Hepatocyte (in vitro differentiated cells): ENCODE measurements at regions not wholly inside any gene's neighbourhood (a gene's known extent, or its start where the extent isn't known, plus 50 kb on each side); places are given as distances from the start of the nearest gene placed in this dataset.

Experiments used
- DNase-seq: peaks from one replicate; pipeline ENCODE4 v3.0.0-alpha.2; 2016; ENCODE audit warnings: low spot score
- H2AFZ ChIP-seq: fragments of 200-600 bp; sonication (generic); 2 replicates; pipeline ENCODE4 v1.6.0; 2016; ENCODE audit warnings: antibody characterized with exemption, mild to moderate bottlenecking
- H3K27ac ChIP-seq: fragments of 200-600 bp; sonication (generic); 2 replicates; pipeline ENCODE4 v1.5.1; 2016; ENCODE audit warnings: mild to moderate bottlenecking
- H3K27me3 ChIP-seq: fragments of 200-600 bp; sonication (generic); 2 replicates; pipeline ENCODE4 v1.6.1; 2016
- H3K36me3 ChIP-seq: fragments of 200-600 bp; sonication (generic); replicated peaks from 2 replicates; pipeline ENCODE4 v1.5.1; 2016; ENCODE audit warnings: low read depth; ENCODE audit not compliant: insufficient read depth
- H3K4me1 ChIP-seq: fragments of 200-600 bp; sonication (generic); 2 replicates; pipeline ENCODE4 v1.5.1; 2016; ENCODE audit warnings: mild to moderate bottlenecking, moderate library complexity; ENCODE audit not compliant: insufficient read depth
- H3K4me2 ChIP-seq: fragments of 200-600 bp; sonication (generic); 2 replicates; pipeline ENCODE4 v1.6.0; 2016
- H3K4me3 ChIP-seq: fragments of 200-600 bp; sonication (generic); 2 replicates; pipeline ENCODE4 v1.5.1; 2016; ENCODE audit warnings: mild to moderate bottlenecking
- H3K79me2 ChIP-seq: fragments of 200-600 bp; sonication (generic); 2 replicates; pipeline ENCODE4 v1.6.0; 2017; ENCODE audit warnings: mild to moderate bottlenecking
- H3K9me2 ChIP-seq: fragments of 200-600 bp; sonication (generic); replicated peaks from 2 replicates; pipeline ENCODE4 v1.6.0; 2017; ENCODE audit warnings: mild to moderate bottlenecking; ENCODE audit not compliant: insufficient read depth
- H3K9me3 ChIP-seq: fragments of 200-600 bp; sonication (generic); 2 replicates; pipeline ENCODE4 v1.5.1; 2016; ENCODE audit warnings: low read depth, mild to moderate bottlenecking
- H4K20me1 ChIP-seq: fragments of 200-600 bp; sonication (generic); 2 replicates; pipeline ENCODE4 v1.6.0; 2016; ENCODE audit warnings: mild to moderate bottlenecking; ENCODE audit not compliant: insufficient read depth, poor library complexity, severe bottlenecking
- CTCF ChIP-seq: fragments of 200-600 bp; sonication (generic); IDR thresholded peaks from 2 replicates; pipeline ENCODE4 v1.5.1; 2016; ENCODE audit warnings: antibody characterized with exemption, mild to moderate bottlenecking; ENCODE audit not compliant: poor library complexity
- EZH2 ChIP-seq: fragments of 200-600 bp; sonication (generic); IDR thresholded peaks from 2 replicates; pipeline ENCODE4 v1.6.1; 2016; ENCODE audit warnings: antibody characterized with exemption, mild to moderate bottlenecking, borderline replicate concordance
- EZH2phosphoT487 ChIP-seq: fragments of 200-600 bp; sonication (generic); IDR thresholded peaks from one replicate; pipeline ENCODE4 v1.6.1; 2018; ENCODE audit warnings: antibody characterized with exemption, mild to moderate bottlenecking, low read depth, moderate library complexity; ENCODE audit not compliant: unreplicated experiment, severe bottlenecking
- WGBS: methylation state at CpG from one replicate; pipeline ENCODE4 v1.1.6; 2016; ENCODE audit warnings: low lambda C conversion rate; ENCODE audit errors: missing lambda C conversion rate; 5-methylcytosine and 5-hydroxymethylcytosine counted together

DNA sequence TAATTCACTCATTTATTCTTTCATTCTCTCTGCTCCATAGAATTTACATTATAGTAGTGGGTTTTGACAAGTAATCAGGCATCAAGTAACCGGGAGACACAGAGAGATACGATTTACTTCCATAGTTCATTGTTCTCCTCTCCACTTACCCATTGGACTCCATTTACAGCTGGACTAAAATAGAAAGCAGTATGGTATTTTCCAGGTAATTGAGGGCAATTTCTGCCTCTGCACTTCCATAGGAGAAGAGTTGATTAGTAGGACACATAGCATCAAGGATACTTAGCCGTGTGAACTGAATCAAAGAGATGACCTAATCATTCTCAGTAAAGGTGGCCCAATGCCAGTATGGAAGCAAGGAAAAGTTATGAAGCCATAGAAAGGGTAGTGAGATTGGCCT lies 244.4 kb downstream of the COX7C start:
- no peak for DNase-seq
- peaks cover 3% of the 10 kb centered on the region for H3K4me1 ChIP-seq
- no peaks in the 10 kb centered on the region for H3K9me3 ChIP-seq
- no peak overlapping the region for H2AFZ ChIP-seq
- no peaks in the 10 kb centered on the region for H3K36me3 ChIP-seq
- H3K4me3 ChIP-seq, result no peak overlapping the region
- no peaks in the 10 kb centered on the region for H4K20me1 ChIP-seq
- WGBS, result 94% methylated on average over 3 of the region's 3 CpGs
- no peaks in the 10 kb centered on the region for H3K27me3 ChIP-seq
- no peak for TF ChIP-seq EZH2
- no peak for TF ChIP-seq CTCF
- no peak for TF ChIP-seq EZH2phosphoT487
- H3K27ac ChIP-seq, result no peak overlapping the region
- H3K9me2 ChIP-seq, result no peaks in the 10 kb centered on the region
- no peak overlapping the region for H3K4me2 ChIP-seq
- no peaks in the 10 kb centered on the region for H3K79me2 ChIP-seq

- H3K27me3 ChIP-seq, result no peaks in the 10 kb centered on the region
- 54% methylated on average over 4 of the region's 4 CpGs for WGBS
Observed at GRCh38 chr5:86864051-86864450, 246.3 kb downstream of the COX7C start.

GRCh38 chr5:86865256-86865785 lies 247.6 kb downstream of the COX7C start:
- Histone ChIP-seq H3K4me1 (peaks cover 3% of the 10 kb centered on the region), H3K4me2 (no peak overlapping the region), H4K20me1 (no peaks in the 10 kb centered on the region), H3K9me2 (no peaks in the 10 kb centered on the region), H3K9me3 (no peaks in the 10 kb centered on the region), H3K27ac (peak overlapping the region; percentile 24), H3K79me2 (no peaks in the 10 kb centered on the region), H3K36me3 (no peaks in the 10 kb centered on the region), H3K4me3 (no peak overlapping the region), H3K27me3 (no peaks in the 10 kb centered on the region), H2AFZ (no peak overlapping the region)
- TF ChIP-seq EZH2 (no peak), CTCF (no peak), EZH2phosphoT487 (no peak)
- no peak for DNase-seq
- WGBS, result 64% methylated on average over 2 of the region's 2 CpGs

More at GRCh38 chr5:86864051-86864450, 246.3 kb downstream of the COX7C start:
- Histone ChIP-seq H3K4me2 (peak overlapping the region; percentile 19), H3K79me2 (no peaks in the 10 kb centered on the region), H3K27ac (peak overlapping the region; percentile 41), H4K20me1 (no peaks in the 10 kb centered on the region), H3K9me3 (no peaks in the 10 kb centered on the region), H3K36me3 (no peaks in the 10 kb centered on the region), H3K4me1 (peaks cover 3% of the 10 kb centered on the region), H3K4me3 (no peak overlapping the region), H3K9me2 (no peaks in the 10 kb centered on the region), H2AFZ (no peak overlapping the region)
- TF ChIP-seq EZH2 (no peak), CTCF (no peak), EZH2phosphoT487 (no peak)
- peak; percentile 12 for DNase-seq
